ENCODE measurements at regions not wholly inside any gene's neighbourhood (a gene's known extent, or its start where the extent isn't known, plus 50 kb on each side); places are given as distances from the start of the nearest gene placed in this dataset.

DNA sequence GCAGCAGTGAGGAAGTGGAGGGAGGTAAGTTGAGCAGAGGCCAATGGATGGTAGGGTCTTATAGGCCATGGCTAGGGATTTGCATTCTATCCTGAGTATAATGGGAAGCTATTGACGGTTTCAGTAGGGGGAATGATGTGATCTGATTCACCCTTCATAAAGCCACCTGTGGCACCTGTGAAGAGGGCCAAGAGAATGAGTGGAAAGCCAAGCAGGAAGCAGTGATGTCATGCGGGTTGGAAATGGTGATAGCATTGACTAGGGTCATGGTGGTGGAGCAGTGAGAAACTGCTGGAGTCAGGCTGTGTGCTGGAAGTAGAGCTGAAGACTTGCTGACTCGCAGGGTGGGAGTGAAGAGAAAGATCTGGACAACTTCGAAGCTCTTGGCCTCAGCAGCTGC, 111.7 kb downstream of the MARCHF4 start:
- DNase-seq (ENCODE audit: low read depth, low spot score): no peak
- FAIRE-seq: no peak
- CTCF ChIA-PET: interaction anchor here (2.0 kb wide), 1 partner anchor 11 kb away, joined by 5 read pairs; no protein-coding TSS in a partner anchor

More for the DNA sequence above, 111.7 kb downstream of the MARCHF4 start:
- dilution Hi-C loops (cut with MboI; ENCODE audit: extremely low pct_ligation_motif_present, low sequenced_read_pairs) (no loop called here), intact Hi-C loops (cut with micrococcal nuclease) (no loop called here)
- no peak overlapping the region for H3K27ac ChIP-seq (ENCODE audit: insufficient read depth, low read depth, low read length)
- no peaks in the 10 kb centered on the region for H3K9me1 ChIP-seq (replicated peaks; ENCODE audit: control insufficient read depth, extremely low read depth, insufficient read depth, low read length)
- H3K9ac ChIP-seq (replicated peaks; ENCODE audit: extremely low read depth, insufficient read depth, low read length): no peak overlapping the region
- no peaks in the 10 kb centered on the region for H3K79me2 ChIP-seq (ENCODE audit: control insufficient read depth, insufficient read depth, low read length)
- H3K36me3 ChIP-seq (ENCODE audit: control insufficient read depth in 2 of 2, extremely low read depth in 1 of 2, insufficient read depth in 2 of 2, low read length in 2 of 2): no peaks in the 10 kb centered on the region
- POLR2A ChIA-PET: no interaction called here
- no peak overlapping the region for H3K4me3 ChIP-seq (replicated peaks in 1 of 3; ENCODE audit: insufficient read depth in 1 of 3, low read depth in 1 of 3, low read length in 3 of 3)
- H2AFZ ChIP-seq (ENCODE audit: low read depth, low read length): no peak overlapping the region
- H3K4me2 ChIP-seq (ENCODE audit: insufficient read depth, low read length): no peak overlapping the region
- TF ChIP-seq MYC (IDR thresholded peaks at IDR 0.05; ENCODE audit: low read depth, low read length) (no peak), GATA2 (IDR thresholded peaks at IDR 0.05; ENCODE audit: insufficient read depth, insufficient read length, low read depth, low read length) (no peak), JUN (IDR thresholded peaks at IDR 0.05; ENCODE audit: borderline replicate concordance, insufficient read depth, insufficient read length, low read depth) (no peak), EZH2 (IDR thresholded peaks at IDR 0.05; ENCODE audit: borderline replicate concordance, low read depth, low read length, severe bottlenecking) (no peak), POLR2AphosphoS5 (IDR thresholded peaks at IDR 0.05; ENCODE audit: insufficient read depth, low read depth, low read length) (no peak), POLR2A (IDR thresholded peaks at IDR 0.05; ENCODE audit: low read depth, low read length) (no peak), FOS (IDR thresholded peaks at IDR 0.05; ENCODE audit: borderline replicate concordance, insufficient read depth, low read length) (no peak)
- TF ChIP-seq, protein P1, sequence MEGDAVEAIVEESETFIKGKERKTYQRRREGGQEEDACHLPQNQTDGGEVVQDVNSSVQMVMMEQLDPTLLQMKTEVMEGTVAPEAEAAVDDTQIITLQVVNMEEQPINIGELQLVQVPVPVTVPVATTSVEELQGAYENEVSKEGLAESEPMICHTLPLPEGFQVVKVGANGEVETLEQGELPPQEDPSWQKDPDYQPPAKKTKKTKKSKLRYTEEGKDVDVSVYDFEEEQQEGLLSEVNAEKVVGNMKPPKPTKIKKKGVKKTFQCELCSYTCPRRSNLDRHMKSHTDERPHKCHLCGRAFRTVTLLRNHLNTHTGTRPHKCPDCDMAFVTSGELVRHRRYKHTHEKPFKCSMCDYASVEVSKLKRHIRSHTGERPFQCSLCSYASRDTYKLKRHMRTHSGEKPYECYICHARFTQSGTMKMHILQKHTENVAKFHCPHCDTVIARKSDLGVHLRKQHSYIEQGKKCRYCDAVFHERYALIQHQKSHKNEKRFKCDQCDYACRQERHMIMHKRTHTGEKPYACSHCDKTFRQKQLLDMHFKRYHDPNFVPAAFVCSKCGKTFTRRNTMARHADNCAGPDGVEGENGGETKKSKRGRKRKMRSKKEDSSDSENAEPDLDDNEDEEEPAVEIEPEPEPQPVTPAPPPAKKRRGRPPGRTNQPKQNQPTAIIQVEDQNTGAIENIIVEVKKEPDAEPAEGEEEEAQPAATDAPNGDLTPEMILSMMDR (IDR thresholded peaks at IDR 0.05; ENCODE audit: extremely low read depth in 1 of 2, insufficient read depth in 1 of 2, low read depth in 1 of 2, low read length in 2 of 2): no peak
- TF ChIP-seq, protein P2, sequence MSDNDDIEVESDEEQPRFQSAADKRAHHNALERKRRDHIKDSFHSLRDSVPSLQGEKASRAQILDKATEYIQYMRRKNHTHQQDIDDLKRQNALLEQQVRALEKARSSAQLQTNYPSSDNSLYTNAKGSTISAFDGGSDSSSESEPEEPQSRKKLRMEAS (IDR thresholded peaks at IDR 0.05; ENCODE audit: insufficient read depth, insufficient read length): no peak
- no peaks in the 10 kb centered on the region for H3K9me3 ChIP-seq (replicated peaks; ENCODE audit: control insufficient read depth, insufficient read depth, low read length)
- no peaks in the 10 kb centered on the region for H4K20me1 ChIP-seq (replicated peaks; ENCODE audit: control insufficient read depth, extremely low read depth, insufficient read depth, low read length)
- no TSS peak for BruUV-seq (replicated peaks)
- no peaks in the 10 kb centered on the region for H3K27me3 ChIP-seq (ENCODE audit: control insufficient read depth in 2 of 2, insufficient read depth in 2 of 2, low read length in 2 of 2)
- no peaks in the 10 kb centered on the region for H3K4me1 ChIP-seq (ENCODE audit: control insufficient read depth, extremely low read depth, insufficient read depth, low read length)
